NCI-H1105 treated with DMSO at 0.1 percent for 48 hours (cell line): ENCODE measurements at regions not wholly inside any gene's neighbourhood (a gene's known extent, or its start where the extent isn't known, plus 50 kb on each side); places are given as distances from the start of the nearest gene placed in this dataset.
"Not testable (repeated sequence)": the region's sequence is repeated elsewhere in the genome, so short reads cannot be mapped to it uniquely, and the experiment has no call there.

ENCODE experiments used
- DNase-seq: peaks from one replicate; lab custom pipeline; 2025; lab: John Stamatoyannopoulos, UW

GRCh38 chr13:60924856-60925255, 490.8 kb downstream of the PCDH20 start:
- DNase-seq = peak; percentile 40

GRCh38 chr13:60922576-60923231, 492.9 kb downstream of the PCDH20 start:
- DNase-seq = no peak

- peak; percentile 68 for DNase-seq
Observed at GRCh38 chr13:60893801-60894200, 496.8 kb downstream of the TDRD3 start.

- no peak for DNase-seq
Observed at GRCh38 chr13:60887711-60888110, 490.7 kb downstream of the TDRD3 start.

GRCh38 chr13:60881507-60881906, 484.5 kb downstream of the TDRD3 start:
- no peak for DNase-seq

- no peak for DNase-seq
Observed at GRCh38 chr13:60873116-60873515, 476.1 kb downstream of the TDRD3 start.

- no peak for DNase-seq
Observed at GRCh38 chr13:60869941-60870613, 473.1 kb downstream of the TDRD3 start.

- DNase-seq = no peak
Observed at GRCh38 chr13:60869225-60869624, 472.2 kb downstream of the TDRD3 start.

- DNase-seq = no peak
Observed at GRCh38 chr13:60862036-60862435, 465.0 kb downstream of the TDRD3 start.

GRCh38 chr13:60857698-60858097, 460.7 kb downstream of the TDRD3 start:
- no peak for DNase-seq

- no peak for DNase-seq
Observed at GRCh38 chr13:60852886-60853285, 455.9 kb downstream of the TDRD3 start.

- no peak for DNase-seq
Observed at GRCh38 chr13:60851378-60851777, 454.4 kb downstream of the TDRD3 start.

GRCh38 chr13:60850526-60850925, 453.5 kb downstream of the TDRD3 start:
- no peak for DNase-seq

- DNase-seq = no peak
Observed at GRCh38 chr13:60838581-60838980, 441.6 kb downstream of the TDRD3 start.

GRCh38 chr13:60837806-60838205, 440.8 kb downstream of the TDRD3 start:
- DNase-seq = no peak

- no peak for DNase-seq
Observed at GRCh38 chr13:60836821-60837220, 439.8 kb downstream of the TDRD3 start.

GRCh38 chr13:60811581-60811980, 414.6 kb downstream of the TDRD3 start:
- no peak for DNase-seq

GRCh38 chr13:60805640-60806039, 408.6 kb downstream of the TDRD3 start:
- DNase-seq = not testable (repeated sequence)

GRCh38 chr13:60798503-60798902, 401.5 kb downstream of the TDRD3 start:
- no peak for DNase-seq

- no peak for DNase-seq
Observed at GRCh38 chr13:60797112-60797511, 400.1 kb downstream of the TDRD3 start.

- no peak for DNase-seq
Observed at GRCh38 chr13:60794751-60795150, 397.7 kb downstream of the TDRD3 start.

- DNase-seq = no peak
Observed at GRCh38 chr13:60790620-60791019, 393.6 kb downstream of the TDRD3 start.

GRCh38 chr13:60788156-60788829, 391.3 kb downstream of the TDRD3 start:
- DNase-seq = no peak
